NCI-H526 treated with DMSO at 0.1 percent for 48 hours (cell line): ENCODE measurements at regions not wholly inside any gene's neighbourhood (a gene's known extent, or its start where the extent isn't known, plus 50 kb on each side); places are given as distances from the start of the nearest gene placed in this dataset.

Source experiments
- DNase-seq: peaks from one replicate; lab custom pipeline; 2025; lab: John Stamatoyannopoulos, UW

DNA sequence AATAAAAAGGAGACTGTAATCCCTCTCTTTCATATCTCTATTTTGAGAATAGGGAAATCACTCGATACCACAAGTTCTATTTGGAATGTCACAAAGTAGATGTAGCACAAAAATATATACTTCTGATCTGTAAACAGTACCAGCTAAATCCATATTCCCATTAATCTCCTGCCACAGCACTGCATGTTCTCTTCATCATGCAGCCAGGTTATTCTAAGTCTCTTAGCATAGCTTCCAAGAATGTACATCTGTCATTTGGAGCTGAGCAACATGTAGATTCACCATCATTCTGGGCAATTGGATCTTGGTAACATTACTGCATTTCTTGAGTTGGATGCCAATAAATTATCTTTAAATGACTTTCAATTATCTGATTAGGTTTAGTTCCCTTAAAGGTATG, 1874.5 kb downstream of the MRPL39 start:
- no peak for DNase-seq

DNA sequence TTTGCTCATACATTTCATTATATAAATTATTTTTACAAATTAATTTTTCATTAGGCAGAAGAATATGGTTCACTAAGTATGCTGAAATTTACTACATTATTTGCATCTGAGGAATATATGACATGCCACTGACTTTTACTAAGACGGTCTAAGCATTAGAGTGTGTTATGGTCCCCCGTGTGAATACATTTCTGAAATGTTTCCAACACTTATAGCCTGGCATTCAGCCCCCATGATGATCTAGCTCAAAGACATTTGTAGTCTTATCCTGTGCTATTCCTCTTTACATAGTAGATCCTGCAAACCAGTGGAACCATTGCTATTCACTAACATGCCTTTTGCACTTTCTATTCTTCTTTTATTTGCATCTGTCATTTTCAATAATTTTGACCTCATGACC, 1878.0 kb downstream of the MRPL39 start:
- DNase-seq, result no peak

DNA sequence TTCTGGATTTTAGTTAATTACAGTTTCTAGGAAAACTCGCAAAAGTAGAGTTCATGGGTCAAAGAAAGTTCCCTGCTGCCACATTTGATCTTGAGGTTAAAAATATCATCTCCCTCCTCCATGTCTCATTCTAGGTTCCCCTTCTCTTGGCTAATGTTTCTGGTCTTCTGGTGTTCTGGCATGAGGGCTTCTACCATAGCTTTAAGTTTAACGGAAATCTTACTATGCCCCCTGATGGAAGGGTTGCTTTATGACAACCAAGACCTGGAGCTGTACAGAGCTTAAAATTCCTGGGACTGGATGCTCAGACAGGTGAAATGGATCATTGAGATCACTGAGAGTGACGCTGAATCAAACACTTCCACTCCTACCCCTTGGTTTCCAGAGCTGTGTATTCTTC, 1881.7 kb downstream of the MRPL39 start:
- DNase-seq, result no peak

DNA sequence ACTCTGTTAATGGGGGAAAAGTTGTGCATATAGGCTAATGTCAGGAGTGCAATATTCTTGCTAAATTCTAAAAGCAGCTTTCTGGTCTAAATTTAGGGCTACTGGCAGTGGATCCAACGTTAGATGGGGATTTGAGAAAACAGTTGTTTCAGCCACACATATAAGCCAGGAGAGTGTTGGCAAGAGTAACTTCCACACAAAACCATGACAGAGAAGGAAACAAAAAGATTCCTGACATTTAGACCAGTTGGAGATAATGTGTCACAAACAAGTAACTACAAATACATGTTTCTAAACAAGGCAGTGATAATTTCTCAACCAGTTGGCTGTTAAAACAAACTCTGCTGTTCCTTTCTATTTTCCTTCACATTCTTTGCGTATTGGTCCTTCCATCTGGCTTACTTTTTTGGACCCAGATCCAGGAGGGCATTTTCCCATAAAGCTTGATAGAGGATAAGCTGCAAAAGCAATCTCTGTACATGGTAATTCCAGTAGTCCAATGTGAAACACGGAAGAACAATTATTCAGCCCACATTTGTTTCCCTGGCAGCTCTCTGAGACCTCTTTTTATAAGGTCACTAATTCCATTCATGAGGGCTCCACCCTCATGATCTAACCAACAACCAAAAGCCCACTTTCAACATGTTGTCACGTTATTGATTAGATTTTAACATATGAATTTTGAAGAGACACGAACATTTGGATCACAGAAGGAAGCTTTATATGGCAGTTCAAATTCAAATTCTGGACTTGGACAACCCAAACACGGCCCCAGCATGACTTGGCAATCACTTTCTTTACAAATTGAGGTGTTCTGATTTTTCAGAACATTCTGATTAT, 1888.6 kb downstream of the MRPL39 start:
- no peak for DNase-seq

DNA sequence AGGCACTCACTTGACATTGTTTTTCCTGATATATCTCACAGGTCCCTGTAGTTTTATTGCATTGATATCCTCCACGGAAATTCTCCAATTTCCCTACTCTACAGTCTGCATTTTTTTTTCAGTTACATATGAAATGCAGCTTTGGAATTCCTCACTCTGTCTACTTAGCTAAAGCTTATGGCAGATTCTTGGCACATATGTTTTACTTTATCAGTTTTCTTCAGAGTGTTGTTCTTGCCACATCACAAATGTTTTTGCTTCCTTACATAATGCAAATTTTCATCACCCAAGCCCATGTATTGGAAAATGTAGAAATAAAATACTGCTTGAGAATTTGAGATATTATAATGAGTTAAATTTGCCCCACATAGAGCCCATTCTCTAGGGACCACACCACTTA, 1895.1 kb downstream of the MRPL39 start:
- DNase-seq, result no peak

DNA sequence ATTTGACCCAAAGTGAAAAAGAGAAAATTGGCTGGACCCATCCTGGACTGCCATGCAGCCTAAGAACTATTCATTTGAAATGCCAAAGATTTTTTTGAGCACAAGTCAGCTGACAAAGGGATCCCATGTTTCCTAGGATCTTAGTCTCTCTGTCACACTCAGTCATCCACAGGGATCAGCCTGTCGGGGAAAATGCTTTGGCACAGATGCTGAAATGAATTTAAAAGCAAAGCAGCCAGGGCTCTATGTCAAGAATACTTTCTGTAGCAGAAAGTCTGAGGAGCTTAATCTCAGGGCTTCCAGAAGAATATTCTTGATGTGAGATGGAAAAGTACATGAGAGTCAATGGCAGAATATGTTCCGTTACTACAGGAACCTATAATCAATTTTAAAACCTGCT, 1900.8 kb downstream of the MRPL39 start:
- DNase-seq, result no peak

DNA sequence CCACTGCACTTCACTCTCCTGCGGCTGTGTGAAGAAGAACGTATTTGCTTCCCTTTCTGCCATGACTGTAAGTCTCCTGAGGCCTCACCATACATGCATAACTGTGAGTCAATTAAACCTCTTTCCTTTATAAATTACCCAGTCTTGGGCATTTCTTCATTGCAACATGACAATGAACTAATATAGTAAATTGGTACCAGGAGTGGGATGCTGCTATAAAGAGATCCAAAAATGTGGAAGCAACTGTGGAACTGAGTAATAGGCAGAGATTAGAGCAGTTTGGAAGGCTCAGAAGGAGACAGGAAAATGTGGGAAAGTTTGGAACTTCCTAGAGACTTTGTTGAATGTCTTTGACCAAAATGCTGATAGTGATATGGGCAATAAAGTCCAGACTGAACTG, 1907.9 kb downstream of the MRPL39 start:
- no peak for DNase-seq

DNA sequence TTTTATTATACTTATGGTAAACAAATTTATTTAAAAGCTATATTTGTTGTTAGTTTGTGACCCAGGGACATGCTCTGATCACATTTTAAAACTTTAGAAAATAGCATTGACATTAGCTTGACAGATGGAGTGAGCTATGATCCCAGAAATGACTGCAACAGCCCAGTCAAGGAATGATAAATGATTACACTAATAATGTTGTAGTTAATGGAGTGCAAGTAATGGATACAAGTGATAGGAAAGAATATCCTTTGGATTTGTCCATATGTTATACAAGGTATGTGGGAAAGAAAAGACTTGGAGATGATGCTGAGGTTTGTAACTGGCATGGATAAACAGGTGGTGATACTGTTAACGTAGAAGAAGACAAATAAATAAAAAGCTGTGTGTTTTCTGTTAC, 1908.7 kb downstream of the MRPL39 start:
- DNase-seq, result no peak

DNA sequence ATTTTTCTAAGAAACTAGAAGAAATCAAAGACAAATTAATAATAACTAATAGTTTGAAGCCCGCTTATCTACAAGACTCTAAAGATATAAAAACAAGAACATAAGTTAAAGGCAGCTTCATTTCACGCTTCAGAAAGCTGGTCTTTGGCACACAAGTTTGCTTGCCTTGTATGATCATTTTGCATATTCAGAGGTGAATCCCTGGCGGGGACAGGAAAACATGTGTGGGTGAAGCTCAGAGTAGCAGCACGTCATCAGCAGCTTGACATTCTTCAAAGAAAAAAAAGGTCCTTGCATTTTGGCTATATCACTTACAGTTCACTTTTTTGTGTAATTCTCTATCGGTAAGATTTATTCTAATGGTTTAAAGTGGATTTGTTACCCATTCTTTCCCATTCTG, 1911.8 kb downstream of the MRPL39 start:
- DNase-seq, result peak; percentile 1

DNA sequence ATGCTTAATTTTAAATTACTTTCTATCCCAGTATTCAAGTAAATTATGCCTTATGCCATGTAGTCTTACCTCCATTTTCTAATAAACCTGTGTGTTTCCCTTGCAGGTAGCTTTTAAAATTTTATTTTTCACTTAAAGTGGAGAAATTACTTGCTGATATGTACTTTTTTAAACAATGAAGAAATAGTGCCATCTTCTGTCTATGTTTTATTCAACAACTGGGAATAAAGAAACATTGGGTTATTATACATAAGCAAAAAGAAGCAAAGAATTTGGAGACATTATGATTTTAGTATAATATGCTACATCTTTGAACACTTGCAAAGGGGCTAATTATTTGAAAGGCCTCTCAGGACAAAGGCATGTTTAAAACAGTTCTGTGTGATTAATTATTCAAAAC, 1912.9 kb downstream of the MRPL39 start:
- no peak for DNase-seq

DNA sequence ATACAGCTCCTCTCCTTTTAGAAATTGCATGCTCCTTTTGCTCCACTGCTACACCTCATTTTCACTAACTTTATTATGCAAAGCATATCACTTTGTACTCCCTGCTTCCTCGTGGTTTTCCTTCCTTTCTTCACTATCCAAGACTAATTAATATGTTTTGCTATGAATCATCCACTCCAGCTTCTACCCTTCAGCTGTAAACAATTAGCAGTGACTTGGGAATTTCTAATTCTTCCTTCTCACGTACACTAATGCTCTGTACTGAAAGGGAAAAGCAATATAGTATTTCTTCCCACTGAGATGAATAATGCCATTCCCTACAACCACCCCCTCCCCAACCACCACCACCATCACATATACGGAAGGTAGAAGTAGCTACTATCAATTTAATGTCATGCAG, 1917.0 kb downstream of the MRPL39 start:
- DNase-seq, result no peak

DNA sequence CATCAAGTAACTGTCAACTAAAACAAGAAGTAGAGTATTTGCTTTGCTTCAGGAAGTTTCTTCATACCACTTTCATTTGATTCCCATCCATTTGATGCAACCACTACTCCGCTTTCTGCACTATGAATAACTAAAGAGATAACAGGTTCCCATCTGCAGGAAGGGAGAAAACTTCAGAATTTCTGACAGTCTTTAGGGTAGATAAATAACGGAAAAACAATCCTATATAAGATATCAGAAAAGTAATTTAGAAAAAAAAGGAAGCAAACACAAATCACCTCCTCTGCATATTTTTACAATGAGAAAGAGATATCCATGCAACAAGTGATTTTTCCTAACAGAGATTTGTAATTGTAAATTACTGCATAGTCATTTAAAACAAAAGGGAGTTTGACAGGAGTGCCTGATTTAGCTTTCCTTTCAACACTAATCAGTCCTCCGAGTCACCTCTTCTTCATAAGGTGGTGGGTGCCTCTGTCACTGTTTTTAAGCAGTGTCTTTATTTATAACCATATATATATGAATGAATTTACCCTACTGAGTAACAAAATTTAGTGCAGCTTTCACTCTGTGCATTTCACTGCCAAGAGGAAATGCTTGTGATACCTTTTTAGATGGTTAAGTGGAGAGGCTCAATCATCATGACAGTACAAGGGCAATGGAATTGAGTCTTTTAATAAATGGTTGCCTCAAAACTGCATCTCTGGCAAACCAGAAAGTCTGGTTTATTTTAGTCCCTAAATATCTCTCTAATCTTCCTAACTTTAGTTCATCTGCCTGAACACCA, 1920.4 kb downstream of the MRPL39 start:
- no peak for DNase-seq

DNA sequence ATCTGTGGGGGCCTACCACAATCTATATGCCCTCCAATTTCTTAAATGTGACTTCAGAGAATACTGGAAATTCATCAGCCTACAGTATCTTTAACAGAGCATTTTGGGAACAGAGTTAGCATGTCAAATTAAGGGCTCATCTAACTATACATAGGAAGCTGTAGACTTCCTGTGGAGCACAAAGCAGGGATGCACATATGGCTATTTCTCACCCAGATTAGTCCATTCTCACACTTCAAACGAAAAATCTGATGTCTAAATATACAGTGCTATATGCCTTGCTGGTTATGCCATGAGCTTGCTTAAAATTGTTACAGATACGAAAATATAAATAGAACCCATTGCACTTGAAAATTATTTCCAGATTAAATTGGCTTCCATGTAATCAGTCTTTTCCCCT, 1922.8 kb downstream of the MRPL39 start:
- no peak for DNase-seq

DNA sequence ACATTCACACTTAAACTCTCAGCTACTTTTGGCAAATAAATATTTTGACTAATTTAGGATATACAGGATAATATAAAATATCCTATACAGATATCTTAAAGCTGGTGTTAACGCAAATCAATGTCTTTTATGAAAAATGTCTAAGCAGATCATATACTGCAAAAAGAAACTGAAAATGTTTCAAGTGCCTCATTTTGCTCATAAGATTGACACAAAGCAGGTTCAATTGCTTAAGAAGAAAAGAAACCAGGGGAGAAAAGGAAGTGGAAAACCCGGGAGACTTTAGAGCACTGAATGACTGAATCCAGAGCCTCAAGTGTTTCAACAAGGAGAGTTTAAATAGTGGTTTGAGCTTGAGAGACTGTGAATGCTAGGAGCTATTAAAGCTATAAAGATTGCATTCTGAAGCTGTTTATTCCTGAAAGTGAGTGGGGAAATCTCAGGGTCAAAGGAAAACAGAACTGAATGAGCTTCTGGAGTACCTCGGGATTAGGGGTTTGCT, 1943.0 kb downstream of the MRPL39 start:
- no peak for DNase-seq

DNA sequence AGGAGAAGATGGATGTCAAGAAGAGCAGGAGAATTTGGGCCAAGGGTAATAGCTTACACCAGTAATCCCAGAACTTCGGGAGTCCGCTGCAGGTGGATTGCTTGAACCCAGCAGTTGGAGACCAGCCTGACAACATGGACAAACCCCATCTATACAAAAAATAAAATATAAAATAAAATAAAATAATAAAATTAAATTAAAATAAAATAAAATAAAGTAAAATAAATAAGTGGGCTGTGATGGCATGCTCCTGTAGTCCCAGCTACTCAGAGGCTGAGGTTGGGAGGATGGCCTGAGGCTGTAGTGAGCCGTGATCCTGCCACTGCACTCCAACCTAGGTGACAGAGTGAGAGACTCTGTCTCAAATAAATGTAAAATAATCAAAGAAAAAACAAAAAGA, 1946.7 kb downstream of the MRPL39 start:
- no peak for DNase-seq

DNA sequence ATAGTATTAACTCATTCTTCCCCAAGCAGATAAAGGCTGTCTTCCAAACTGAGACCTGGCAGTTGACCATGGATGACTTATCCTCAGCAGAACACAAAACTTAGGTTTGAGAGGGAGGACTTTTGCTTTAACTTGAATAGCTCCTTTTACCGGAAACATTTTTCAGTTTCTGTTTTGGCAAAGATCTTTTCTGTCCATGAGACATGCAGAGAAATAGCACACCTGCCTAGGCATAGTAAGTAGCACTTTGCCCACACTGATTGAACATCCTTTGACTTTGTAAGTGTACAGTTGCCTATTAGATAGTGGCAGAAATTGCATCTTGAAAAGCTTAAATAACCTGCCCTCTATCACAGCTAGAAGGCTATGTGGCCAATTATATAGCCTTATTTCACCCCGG, 1962.5 kb downstream of the MRPL39 start:
- no peak for DNase-seq

DNA sequence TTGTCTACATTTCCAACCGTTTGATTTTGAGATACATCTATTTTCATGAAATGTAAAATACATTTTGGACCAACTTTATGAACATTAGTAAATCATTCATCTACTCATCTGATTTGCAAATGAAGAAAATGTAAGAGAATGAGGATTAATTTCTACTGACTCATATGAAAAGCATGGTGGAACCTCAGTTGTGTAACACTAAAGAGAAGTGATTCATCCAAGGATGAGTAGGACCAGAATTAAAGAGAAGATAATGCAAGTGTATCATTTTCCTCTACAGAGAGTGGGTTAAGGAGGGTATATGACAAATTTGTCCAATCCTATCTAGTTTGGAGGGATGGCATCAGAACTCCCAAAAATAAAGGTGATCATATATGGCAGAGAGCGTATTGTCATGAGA, 1967.6 kb downstream of the MRPL39 start:
- DNase-seq, result no peak

DNA sequence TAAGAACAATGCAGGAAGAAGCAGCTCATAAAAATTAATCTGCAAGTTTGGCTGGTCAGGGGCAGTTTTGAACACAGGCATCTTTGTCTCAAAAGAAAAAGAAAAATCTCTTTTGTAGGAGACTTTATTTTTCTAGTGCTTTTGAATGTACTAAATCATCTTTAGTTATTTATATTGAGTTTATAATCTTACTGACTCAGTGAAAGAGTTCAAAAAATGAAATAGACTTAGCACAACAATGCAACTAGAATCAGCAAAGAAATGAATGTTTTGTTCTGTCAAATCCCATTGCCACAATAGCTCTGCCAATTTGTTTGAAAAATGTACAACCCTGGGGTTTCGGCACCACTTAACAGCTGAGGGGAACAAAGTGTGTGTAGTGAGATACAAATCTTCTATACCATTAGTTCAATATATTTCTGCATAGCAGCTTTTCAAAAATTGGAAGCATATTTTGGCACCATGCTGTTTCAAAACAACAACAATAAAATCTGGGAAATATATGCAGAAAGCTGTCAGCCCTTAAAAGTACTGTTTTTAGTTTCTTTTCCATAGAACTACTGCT, 1969.1 kb downstream of the MRPL39 start:
- DNase-seq, result no peak

DNA sequence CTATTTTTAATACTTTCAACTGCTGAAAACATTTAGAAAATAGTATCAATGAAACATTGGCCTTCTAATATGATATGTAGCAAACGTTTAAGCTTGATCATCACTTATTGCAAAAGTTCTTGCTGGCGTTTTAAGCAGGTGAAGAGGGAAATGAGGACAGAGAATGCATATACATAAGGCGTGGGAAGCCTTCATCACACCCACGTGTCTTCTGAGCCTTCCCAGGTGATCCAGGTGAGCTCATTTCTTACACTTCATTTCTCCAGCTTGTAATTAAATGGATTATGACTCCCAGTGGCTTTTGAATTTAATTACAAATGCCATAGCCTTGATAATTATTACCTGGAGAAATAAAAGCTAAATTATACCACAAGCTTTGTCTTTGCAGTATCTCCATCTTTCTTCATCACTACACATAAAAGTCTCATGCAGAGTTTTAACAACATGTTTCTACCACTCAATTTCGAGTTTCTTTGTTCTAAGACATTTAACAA, 1973.8 kb downstream of the MRPL39 start:
- no peak for DNase-seq

DNA sequence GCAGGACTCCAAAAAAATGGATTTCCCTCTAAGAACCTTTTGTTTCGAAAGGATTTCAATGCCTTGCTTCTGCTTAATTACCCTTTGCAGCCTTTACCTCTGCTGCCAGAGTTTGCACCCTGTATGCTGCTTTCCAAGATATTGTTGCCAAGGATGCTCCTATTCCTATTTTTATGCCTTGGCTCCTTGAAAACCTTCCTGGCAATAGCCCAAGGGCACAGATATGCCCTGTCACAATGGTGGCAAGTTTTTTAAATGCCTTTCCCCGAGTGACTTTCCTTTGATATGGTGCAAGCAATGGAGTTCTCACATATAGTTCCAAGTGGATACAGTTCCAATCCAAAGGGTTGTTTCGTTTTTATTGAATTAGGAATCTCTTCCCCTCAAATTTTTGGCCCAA, 1983.0 kb downstream of the MRPL39 start:
- DNase-seq, result no peak

DNA sequence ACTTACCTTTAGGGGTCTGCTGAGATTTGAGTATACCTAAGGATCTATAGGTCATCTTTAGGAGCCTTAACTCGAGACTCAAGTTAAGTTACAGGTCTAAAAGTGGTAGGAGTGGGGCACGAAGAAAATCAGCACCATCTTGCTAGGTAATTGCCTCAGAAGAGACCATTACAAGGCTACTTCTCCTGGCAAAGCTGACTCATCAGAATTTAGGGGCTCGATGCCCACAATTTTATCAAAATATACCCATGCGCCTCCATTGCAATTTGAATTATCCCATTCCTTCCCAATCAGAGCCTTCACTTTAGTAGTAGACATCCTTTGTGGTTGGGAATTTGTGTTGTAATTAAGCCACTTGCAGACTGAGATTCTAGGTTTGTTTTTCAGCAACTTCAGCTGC, 1994.3 kb downstream of the MRPL39 start:
- DNase-seq, result no peak

DNA sequence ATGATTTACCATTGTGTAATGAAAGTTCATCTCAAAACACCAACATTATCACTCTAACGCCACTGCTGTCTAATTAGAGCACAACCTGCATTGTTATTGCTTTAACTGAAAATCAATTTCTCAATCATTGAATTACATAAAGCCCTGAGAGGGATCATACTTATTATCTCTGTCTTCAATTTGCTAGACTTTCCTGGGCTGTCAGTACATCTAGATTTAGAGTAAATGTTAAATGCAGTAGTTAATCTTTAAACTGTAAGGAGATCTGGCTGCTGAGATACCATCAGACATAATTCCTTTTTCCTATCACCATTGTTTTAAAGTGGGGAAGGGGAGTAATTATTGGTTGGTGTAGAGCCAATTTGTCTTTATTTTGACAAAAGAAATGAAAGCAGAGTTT, 1995.1 kb downstream of the MRPL39 start:
- DNase-seq, result no peak
